ENCODE measurements at regions not wholly inside any gene's neighbourhood (a gene's known extent, or its start where the extent isn't known, plus 50 kb on each side); places are given as distances from the start of the nearest gene placed in this dataset.

DNA sequence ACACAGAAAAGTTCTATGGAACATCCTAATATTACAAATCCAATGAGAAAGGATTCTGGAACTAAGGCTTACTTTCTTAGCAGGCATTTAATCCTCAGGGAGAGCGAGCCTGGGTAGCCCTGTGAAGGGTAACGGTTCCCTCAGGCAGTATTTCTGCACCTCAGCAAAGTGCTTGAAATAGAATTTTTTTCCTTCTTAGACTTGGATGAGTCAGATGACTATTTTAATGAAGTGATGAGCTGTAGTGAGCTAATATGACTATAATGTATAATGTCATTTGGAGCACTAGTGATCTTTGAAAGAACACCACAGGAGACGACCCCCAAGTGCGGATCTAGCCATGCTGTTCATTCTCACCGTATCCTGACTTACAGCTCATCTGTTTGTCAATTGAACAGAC is 493.0 kb upstream of the FAM241A start:
- DNase-seq (ENCODE audit: low spot score), result no peak

DNA sequence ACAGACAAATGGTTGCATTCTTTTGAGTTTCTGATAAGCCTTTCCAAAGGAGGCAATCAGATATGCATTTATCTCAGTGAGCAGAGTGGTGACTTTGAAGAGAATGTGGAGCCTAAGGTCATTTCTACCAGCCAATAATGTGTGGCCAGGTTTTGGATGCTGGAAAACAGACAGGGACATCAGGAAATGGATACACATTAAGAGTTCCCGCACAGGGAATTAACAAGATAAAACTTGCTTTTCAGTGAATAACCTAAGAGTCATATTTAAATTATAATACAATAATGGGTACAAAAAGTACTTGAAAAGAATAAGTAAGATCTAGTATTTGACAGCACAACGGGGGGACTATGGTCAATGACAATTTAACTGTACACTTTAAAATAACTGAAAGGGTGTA is 492.3 kb upstream of the FAM241A start:
- no peak for DNase-seq (ENCODE audit: low spot score)

DNA sequence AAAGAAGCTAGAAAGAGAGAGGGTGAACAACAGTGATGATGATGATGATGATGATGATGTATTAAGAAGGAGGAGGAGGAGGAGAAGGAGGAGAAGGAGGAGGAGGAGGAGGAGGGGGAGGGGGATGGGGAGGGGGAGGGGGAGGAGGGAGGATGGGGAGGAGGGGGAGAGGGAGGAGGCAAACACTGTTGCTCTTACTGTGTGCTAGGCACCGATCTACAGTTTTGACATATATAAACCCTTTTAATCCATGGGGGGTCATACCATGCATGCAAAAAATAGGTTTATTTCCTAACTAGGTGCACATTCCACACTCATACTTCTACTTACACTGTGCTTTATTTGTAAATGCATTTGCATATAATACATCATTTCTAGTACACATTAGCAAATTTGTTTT is 482.8 kb upstream of the FAM241A start:
- DNase-seq (ENCODE audit: low spot score), result no peak

DNA sequence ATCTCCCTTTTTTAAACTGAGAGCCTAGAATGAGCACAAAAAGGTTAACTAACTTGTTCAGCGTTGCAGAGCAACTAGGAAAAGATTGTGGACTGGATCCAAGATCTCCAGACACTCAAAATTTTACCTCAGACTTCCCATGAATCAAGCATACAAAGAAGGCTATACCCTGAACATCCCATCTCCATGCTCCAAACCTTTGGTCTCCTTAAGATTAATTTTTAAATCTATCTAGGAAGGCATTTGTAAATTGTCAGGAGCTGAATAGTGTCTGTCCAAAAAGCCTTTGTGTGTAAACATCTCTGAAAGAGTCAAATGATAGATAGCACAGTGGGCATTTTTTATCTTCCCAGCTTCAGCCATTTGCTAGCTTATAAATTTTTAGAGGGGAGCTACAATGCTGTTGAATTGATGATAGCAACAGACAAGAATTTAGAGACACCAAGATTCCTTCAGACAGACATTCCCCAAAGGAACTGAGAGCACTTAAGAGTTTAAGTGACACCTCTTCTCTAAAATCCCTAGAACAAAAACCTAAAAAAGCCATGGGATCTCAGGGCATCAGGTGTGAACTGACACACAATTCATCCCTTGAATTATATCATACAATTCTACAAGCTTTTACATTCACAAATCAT is 480.8 kb upstream of the FAM241A start:
- DNase-seq (ENCODE audit: low spot score), result no peak

DNA sequence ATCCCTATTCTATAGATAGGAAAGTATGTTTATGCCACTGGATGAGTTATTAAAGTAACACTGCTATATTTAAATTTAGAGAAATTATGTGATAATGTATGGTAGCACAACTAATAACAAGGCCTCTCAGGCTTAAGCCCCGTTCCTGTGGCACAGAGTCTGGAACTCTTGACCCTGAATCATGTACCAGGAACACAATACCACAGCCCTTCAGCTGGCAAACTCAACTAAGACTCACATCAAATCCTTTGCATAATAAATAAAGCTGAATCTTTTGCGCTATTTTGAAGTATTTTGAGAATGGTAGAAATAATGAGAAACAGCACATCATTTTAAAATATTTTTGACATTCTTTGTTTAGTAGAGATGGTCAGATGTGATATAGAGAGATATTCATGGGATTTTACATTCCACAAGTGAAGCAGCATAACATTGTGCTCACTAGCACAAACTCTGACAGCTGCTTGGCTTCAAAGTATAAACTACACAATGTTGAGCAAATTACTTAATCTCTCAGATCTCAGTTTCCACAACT is 478.4 kb upstream of the FAM241A start:
- DNase-seq (ENCODE audit: low spot score), result no peak

DNA sequence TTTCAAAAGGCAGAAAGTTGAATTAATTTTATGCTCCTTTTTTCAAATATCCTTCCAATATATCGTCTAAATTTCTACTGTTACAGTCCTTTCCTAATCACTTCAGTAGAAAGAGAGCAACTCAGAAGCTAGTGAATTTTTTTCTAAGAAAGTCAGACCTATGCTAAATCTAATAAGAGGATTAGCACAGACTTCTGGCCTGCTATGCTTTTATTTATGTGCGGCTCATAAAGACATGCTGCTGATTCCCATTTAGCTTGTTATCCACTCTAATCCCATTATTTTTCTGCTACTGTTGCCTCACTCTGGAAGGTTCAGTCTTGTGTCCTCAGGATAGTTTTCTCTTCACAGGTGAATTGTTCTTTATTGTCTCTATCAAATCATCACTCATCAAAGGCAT is 473.5 kb upstream of the FAM241A start:
- DNase-seq (ENCODE audit: low spot score), result no peak

DNA sequence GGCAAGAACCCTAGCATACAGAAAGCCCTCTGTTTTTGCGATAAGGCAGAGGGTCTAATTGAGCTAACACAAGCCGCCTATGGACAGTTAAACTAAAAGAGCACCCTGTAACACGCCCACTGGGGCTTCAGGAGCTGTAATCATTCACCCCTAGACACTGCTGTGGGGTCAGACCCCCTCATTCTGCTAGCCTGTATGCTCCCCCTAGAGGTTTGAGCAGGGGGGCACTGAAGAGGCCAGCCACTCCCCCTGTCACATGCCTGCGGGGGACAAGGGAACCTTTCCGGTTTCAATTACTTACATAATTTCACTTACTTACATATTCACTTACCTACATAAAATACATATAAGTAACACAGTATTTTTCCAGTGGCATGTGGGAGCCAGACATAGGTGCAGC is 469.5 kb upstream of the FAM241A start:
- no peak for DNase-seq (ENCODE audit: low spot score)

DNA sequence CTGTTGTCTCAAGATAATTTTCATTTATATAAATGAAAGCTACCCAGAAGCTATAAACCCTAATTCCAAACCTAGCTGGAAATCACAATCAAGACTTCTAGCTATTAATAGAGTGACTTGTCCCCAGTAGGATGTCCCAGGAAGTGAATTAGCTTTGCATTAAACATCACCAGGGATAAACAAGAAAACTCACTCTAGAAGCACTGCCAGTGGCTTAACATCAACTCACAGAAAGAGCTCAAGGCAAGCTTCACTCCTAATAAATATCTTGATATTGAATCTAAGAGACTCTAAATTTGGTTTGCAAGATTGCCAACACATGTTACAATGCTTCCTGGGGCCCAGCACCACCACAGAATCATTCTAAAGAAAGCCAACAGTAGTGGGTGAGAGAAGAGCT is 468.7 kb upstream of the FAM241A start:
- no peak for DNase-seq (ENCODE audit: low spot score)

DNA sequence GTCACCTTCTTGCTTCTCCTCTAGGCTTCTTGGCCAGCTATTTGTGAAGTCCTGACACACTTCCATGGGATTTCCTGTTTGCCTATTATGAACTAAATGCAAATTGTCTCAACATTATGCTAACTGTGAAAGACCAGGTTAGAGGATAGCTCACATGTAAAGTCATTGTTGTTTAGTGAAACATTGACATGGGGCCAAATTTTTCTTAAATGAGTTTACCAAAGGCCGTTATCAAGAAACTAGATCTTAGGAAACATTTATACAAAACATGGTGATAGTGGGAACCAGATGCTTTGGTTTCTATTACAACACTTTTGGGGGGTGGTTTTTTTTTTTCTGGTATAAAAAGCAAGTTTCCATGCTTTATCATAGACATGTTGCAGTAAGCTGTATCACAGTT is 466.8 kb upstream of the FAM241A start:
- DNase-seq (ENCODE audit: low spot score), result no peak

DNA sequence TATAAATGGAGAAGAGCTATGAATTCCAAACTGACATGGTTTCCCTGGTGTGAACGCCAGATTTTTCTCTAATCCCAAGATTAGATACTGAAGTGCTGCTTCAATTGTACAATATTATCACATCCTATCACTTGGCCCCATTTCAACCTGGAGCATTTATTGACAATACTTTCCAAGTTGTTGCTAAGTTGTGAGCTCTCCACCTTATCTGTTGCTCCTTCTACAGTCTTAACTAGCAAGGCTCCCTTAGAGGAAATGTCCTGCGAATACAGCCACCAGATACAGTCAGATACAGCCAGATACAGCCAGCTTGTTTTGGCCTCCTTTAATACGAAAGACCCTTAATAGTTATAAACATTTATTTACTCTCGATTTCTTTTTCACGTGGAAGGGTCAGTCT is 466.3 kb upstream of the FAM241A start:
- DNase-seq (ENCODE audit: low spot score), result no peak

DNA sequence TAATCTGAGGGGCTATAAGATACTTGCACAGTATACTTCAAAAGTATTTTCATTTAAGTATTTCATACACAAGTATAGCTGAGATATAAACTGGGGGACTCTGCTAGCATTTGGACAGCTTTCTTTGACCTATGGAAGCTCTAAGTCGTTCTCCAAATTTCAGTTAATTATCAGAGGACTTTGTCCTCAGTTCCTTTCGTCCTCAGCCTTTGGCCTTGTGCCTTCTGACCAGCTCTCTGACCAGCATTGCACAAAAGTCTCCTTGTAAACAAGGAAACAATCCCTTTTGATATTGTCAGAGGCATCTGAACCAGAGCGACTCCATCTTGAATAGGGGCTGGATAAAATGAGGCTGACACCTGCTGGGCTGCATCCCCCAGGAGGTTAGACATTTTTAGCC is 464.0 kb upstream of the FAM241A start:
- no peak for DNase-seq (ENCODE audit: low spot score)

DNA sequence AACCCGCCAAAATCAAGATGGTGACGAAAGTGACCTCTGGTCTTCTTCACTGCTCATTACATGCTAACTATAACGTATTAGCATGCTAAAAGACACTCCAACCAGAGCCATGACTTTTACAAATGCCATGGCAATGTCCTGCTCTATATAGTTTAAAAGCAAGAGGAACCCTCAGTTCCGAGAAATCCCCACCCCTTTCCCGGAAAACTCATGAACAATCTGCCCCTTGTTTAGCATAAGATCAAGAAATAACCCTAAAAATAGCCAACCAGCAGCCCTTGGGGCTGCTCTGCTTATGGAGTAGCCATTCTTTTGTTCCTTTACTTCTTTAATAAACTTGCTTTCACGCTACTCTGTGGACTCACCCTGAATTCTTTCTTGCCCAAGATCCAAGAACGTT is 463.5 kb upstream of the FAM241A start:
- no peak for DNase-seq (ENCODE audit: low spot score)

DNA sequence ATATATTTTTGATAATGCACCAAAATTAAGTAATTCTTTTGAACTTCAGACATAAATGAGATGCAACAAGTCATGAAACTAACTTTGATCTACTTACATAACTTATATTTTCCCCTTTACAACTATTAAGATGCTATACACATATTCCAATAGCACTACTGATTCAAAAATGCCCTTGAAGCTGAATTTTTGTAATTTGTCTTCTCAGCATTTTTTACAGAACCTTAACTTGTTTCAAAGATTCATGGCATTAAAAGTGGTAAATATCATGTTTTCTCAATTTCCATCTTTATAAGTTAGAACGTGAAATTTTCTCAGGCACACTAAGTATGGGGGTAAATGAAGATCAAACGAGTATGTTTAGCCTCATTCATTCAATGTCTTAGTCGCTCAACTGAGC is 460.0 kb upstream of the FAM241A start:
- DNase-seq (ENCODE audit: low spot score), result no peak

DNA sequence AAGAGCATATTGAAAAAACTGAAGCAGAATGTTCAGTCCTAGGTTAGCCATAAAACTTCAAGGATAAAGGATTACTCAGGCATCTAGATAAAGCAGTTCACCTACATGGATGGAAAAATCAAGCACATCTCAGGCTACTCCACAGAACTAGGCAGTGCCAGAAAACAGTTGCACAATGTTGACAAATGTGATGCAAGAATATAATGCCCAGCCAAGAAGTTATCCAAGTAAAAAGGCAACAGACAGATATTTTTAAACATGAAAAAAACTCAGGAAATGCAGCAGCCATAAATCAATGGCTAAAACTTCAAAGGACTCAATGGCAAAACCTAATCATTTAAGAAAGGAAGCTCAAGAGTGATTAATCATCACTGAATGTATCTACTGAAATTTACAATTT is 456.0 kb upstream of the FAM241A start:
- DNase-seq (ENCODE audit: low spot score), result no peak

DNA sequence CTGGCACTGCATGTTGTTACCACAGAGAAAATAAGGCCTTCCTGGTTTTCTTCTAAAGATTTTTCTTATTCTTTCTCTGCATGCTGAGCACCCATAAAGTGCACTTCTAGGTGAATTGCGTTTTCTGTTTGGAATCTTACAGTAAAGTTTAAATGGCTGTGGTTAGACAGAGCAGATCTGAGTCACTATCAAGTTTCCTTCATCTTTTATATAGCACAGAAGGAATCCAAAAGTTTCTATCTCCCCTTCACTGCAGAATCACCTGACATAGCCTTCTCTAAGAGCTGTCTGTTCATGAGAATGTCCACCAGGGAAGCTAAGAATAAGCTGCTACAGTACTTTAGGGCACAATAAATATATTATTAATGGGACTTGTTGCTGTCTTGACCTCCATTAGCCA is 455.5 kb upstream of the FAM241A start:
- DNase-seq (ENCODE audit: low spot score), result no peak

DNA sequence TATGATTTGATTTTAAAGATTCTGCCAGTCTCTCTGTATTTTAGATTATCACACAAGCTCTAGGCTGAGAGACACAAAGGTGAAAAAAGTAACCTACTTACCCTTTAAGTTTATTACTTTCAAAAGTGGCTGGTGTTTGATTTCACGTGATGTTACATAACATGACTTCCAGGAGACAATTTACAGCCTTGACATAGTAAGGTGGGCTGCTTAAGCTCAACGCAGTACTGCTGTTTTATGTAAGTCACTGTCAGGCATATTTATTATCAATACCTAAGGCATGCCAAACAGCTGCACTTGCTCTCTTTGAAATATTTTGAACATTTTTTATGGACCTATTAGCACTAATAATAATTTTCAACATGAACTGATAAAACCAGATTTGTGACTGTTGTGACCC is 451.5 kb upstream of the FAM241A start:
- DNase-seq (ENCODE audit: low spot score), result no peak

DNA sequence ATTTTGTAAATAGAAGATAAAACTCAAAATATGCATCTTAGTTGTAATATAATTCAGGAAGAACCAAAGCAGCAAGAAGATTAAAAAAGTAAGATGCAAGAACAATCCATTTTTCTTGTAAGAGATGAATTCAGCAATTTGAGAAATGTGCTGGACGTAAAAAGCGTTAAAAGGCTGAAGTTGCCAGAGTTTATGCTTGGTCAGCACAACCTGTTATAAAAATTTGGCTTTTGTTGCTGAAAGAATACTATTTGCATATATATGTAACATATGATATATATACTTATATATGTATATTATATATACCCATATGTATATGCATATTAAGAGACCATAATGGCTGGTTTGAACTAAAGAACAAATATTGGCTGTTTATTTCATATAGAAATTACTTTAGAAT is 449.6 kb upstream of the FAM241A start:
- no peak for DNase-seq (ENCODE audit: low spot score)

DNA sequence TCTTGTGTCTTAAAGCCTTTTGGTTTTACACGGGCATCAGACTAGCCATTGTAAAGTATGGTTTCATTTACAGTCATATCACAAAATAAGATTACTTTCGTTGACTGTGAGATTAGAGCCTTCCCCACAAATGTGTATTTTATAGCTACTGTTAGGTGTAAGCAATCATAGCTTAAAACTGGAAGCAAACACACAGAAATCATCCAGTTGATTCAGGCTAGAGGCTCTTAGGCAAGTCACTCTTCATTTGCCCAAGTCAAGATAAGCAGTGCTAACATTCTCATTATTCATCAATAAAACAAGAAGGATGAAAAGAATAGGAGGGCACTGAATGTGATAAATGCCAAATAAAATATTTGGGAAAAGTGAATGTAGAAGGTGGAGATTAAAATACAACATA is 448.7 kb upstream of the FAM241A start:
- no peak for DNase-seq (ENCODE audit: low spot score)

DNA sequence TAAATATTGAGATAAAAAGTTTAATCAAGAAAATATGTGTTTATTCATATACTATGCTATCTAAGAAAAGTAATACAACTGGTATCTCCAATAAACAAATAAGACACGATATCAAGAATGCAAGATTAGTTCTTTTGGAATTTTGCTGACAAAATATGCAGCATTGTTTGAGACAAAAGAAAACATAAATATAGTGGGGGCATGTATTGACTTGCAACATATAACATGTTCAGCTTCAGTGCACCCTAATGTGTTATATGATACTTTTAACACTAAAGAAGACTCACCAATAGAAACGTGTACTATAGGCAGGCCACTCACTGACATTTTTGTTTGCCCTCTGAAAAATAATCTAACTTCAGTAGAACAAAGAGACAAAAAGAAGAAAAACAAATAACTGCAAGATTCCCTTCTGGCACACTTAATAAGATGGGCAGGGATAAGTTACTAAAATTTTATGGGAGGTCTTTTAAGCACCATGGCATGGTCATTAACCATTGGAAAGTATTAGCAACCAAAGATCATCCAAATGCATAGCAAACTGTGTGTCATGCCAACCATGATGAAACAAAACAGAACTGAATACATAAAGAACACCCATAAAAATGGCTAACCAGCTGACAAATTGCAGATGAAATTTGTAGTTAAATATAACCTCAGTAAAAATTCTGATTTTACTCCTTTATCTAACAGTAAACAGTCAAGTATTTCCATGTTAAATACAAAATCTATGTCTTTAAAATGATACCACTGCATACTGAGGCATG is 447.9 kb upstream of the FAM241A start:
- no peak for DNase-seq (ENCODE audit: low spot score)

DNA sequence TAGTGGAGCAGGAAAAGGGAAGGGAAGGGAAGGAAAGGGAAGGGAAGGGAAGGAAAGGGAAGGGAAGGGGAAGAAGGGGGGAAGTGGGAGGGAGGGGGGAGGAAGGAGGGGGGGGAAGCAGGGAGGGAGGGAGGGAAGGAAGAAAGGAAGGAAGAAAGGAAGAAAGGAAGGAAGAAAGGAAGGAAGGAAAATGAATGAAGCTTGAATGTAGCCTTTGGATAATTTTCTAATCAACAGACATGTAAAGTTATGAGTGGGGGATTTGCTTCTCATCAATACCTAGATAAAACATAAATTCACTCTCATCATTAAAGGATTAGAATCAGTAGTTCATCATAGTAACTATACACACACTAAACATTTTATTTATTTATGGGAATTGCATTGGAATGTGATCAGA is 446.9 kb upstream of the FAM241A start:
- no peak for DNase-seq (ENCODE audit: low spot score)

DNA sequence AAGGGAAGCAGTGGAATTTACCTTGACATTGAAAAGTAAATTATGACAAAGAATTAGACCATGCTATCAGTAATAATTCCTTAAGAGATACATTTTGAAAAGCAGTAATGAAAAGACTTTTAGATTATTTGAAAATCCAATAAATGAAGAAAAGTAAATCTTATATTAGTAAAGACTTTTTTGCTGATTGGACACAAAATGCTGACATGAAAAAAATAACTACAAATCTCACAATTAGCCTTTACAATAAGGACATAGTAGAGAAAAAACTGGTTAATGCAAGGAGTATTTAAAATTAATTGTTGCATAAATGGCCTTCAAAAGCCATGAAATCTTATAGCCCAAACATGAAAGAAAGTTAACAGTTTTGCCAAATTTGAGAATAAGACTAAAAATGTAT is 446.1 kb upstream of the FAM241A start:
- DNase-seq (ENCODE audit: low spot score), result no peak

DNA sequence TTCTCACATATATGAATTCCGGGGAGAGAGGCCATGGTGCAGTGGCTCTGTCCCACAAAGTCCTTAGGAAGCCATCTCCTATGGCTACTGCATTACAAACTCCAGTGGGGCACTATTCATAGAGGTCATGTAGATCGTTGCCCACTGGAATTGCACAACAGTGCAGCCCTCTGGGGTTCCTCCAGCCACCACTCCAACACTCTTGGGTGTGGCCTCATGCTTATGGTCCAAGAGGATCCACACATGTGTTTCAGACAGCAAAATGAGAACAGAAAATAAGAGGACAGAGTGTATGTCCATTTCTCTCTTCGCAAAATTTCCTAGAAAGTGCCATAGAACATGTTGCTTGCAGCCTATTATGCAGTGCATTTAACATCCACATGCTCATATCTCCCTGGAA is 444.2 kb upstream of the FAM241A start:
- no peak for DNase-seq (ENCODE audit: low spot score)

DNA sequence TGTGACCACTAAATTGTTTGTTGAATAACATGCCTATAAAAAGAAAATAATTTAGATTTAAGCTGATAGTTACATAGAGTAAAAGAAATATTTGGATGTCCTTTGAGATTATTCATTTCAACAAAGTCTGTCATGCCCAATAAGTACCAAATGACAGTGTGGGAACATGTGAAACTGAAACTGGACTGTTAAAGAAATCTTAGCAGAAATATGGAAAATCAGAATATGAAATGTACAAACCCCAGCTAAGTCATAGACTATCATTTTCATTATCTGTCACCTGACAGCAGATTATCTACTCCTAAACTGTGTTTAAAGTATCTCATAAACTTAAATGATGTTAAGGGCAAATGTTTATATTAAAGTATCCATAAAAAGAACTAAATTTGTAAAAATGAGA is 437.8 kb upstream of the FAM241A start:
- DNase-seq (ENCODE audit: low spot score), result no peak

DNA sequence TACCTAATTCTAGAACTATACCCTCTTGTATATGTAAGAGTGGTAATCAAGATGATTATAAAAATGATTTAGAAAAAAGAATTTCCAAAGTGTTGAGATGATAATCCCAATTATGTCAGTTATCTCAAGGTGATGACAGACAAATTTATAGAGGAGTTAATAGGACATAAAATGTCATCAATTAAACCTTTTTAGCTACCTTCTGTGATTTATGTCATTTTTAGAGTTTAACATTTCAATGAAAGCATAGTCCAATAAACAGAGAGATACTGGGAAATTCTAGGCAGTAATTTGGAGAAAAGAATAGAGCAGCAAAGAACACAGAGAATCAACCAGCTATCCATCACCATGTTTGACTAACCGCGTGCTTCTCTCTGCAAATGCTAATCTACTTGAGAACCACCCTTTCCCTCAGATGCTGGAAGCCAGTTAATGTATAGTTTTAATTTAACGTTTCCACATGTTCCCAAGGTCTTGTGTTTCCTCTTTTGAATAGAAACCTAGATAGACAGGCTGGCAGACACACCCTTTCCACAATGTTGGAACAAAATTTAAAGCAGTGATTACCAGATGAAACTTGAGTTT is 433.1 kb upstream of the FAM241A start:
- DNase-seq (ENCODE audit: low spot score), result no peak

Measured in CD4-positive, alpha-beta T cell treated with Interleukin-2 at 100 ng/mL for 4 hours (primary cell).